GM10248 (cell line): ENCODE measurements at regions not wholly inside any gene's neighbourhood (a gene's known extent, or its start where the extent isn't known, plus 50 kb on each side); places are given as distances from the start of the nearest gene placed in this dataset.

ENCODE experiments used
- CTCF ChIA-PET: fragments of 300-600 bp; sonication (Branson Sonifier 250); formaldehyde crosslinking; extraction: SDS; loops from one replicate; lab custom pipeline; 2021; ENCODE audit warnings: antibody characterized with exemption; lab: Yijun Ruan, JAX
- POLR2A ChIA-PET: fragments of 350-650 bp; sonication (Branson Sonifier 250); formaldehyde crosslinking; extraction: SDS; loops from one replicate; lab custom pipeline; 2020; ENCODE audit warnings: antibody characterized with exemption; lab: Yijun Ruan, JAX
- DNase-seq: peaks from one replicate; pipeline ENCODE4 v3.0.0; 2012; ENCODE audit errors: extremely low spot score
- TF ChIP-seq, protein P1 (sequence below): IDR thresholded peaks from 2 replicates; pipeline ENCODE4 v1.5.1; 2012; ENCODE audit warnings: mild to moderate bottlenecking, low read depth; ENCODE audit errors: extremely low read depth, missing control alignments, control extremely low read depth

DNA sequence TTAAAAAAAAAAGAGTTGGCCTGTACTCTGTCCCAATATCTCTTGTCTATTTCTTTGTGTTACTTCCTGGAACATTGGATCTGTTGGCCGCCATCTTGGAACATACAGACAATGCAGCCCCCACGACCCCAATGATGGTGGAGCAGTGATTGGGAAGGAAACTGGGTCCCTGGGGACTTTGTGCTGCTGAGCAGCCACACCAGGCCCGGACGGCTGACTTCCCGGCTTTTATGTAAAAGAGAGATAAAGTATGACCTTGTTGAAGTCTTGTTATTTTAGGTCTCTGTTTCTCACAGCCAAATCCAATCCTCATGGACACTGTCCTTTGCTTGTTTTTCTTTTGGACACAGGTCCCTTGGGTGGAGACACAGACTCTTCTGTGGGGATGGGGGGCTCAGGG lies 204.5 kb downstream of the SALL1 start:
- DNase-seq = no peak
- ChIA-PET CTCF (no interaction called here), POLR2A (no interaction called here)
- TF ChIP-seq, protein P1, sequence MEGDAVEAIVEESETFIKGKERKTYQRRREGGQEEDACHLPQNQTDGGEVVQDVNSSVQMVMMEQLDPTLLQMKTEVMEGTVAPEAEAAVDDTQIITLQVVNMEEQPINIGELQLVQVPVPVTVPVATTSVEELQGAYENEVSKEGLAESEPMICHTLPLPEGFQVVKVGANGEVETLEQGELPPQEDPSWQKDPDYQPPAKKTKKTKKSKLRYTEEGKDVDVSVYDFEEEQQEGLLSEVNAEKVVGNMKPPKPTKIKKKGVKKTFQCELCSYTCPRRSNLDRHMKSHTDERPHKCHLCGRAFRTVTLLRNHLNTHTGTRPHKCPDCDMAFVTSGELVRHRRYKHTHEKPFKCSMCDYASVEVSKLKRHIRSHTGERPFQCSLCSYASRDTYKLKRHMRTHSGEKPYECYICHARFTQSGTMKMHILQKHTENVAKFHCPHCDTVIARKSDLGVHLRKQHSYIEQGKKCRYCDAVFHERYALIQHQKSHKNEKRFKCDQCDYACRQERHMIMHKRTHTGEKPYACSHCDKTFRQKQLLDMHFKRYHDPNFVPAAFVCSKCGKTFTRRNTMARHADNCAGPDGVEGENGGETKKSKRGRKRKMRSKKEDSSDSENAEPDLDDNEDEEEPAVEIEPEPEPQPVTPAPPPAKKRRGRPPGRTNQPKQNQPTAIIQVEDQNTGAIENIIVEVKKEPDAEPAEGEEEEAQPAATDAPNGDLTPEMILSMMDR = no peak

- POLR2A ChIA-PET = no interaction called here
- DNase-seq = no peak
- TF ChIP-seq, protein P1 = no peak
- CTCF ChIA-PET = no interaction called here
Observed at GRCh38 chr16:50946098-50946497, 204.2 kb downstream of the CYLD start.

- POLR2A ChIA-PET = no interaction called here
- TF ChIP-seq, protein P1 = no peak
- no peak for DNase-seq
- CTCF ChIA-PET = no interaction called here
Observed at GRCh38 chr16:50945171-50945570, 203.3 kb downstream of the CYLD start.

- POLR2A ChIA-PET = no interaction called here
- CTCF ChIA-PET = no interaction called here
- DNase-seq = no peak
- TF ChIP-seq, protein P1 = no peak
Observed at GRCh38 chr16:50944436-50944835, 202.6 kb downstream of the CYLD start.

DNA sequence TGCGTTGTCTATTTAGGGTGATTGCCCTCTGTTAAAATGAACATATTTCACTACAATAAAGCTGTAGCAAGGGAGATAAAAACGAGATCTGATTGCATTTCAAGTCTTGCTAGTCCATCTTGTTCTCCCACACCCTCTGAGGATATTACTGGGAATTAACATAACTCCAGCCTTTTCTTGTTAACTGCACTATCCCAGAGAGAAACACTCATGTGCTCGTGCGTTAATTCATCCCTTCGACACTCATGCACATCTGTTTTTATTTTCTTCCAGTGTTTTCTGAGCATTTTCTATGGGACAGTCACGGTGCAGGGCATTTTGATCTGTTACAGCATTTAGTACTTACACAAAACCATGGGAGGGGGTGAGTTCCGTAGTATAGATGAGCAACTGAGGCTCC lies 202.1 kb downstream of the CYLD start:
- ChIA-PET CTCF (no interaction called here), POLR2A (no interaction called here)
- DNase-seq = no peak
- TF ChIP-seq, protein P1 = no peak

DNA sequence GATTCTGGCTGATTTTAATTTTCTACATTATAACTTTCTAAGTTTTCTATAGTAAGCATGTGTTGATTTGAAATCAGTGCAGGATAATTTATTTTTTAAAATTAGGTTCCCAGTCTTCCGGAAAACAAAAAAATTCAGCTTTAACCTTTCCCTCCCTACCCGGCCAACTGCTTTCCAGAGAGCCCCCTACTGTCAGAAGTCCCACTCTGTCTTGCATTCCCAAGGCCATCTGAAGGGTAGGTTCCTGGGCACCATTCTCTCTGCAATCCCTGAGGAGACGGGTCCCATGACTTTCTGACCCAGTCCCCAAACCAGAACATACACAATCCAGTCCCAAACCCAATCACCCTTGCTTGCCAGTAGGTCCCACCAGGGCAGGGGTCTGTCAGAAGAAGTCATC lies 200.3 kb downstream of the CYLD start:
- ChIA-PET CTCF (no interaction called here), POLR2A (no interaction called here)
- DNase-seq = no peak
- TF ChIP-seq, protein P1 = no peak

DNA sequence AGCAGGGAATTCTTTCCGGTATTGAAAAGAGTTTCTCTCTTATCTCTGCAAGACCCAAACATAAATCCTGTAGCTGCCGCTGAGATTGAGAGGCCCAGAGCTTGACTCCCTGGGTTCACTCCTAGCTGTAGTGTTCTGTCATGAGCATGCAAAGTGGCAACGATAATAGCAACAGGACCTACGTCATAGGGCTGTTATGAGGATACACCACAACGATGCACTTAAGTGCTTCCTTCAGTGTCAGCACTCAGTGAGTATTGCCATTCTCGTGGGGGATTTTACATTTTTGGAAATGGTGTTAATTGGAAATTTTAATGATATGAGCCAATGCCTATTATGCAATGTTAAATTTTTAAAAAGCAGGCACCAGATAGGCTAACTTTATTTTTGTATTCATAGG lies 199.8 kb downstream of the CYLD start:
- TF ChIP-seq, protein P1 = no peak
- ChIA-PET POLR2A (no interaction called here), CTCF (no interaction called here)
- no peak for DNase-seq
